K562 (cell line): ENCODE measurements at regions not wholly inside any gene's neighbourhood (a gene's known extent, or its start where the extent isn't known, plus 50 kb on each side); places are given as distances from the start of the nearest gene placed in this dataset.

ENCODE experiments used
- CHD1 ChIP-seq: fragments of 200-600 bp; sonication (generic); IDR thresholded peaks from one replicate; pipeline ENCODE4 v1.6.1; 2012; ENCODE audit warnings: mild to moderate bottlenecking, moderate library complexity, low read length, inconsistent platforms
- EWSR1 ChIP-seq: fragments of 450-650 bp; IDR thresholded peaks from 2 replicates; pipeline ENCODE4 v1.6.1; 2018; ENCODE audit warnings: borderline replicate concordance, mild to moderate bottlenecking, low read depth, moderate library complexity; ENCODE audit not compliant: partially characterized antibody
- HDAC3 ChIP-seq: fragments of 450-650 bp; IDR thresholded peaks from 2 replicates; pipeline ENCODE4 v1.6.1; 2018; ENCODE audit warnings: borderline replicate concordance, mild to moderate bottlenecking, moderate library complexity; ENCODE audit not compliant: partially characterized antibody
- MAFK ChIP-seq: IDR thresholded peaks from 2 replicates; pipeline ENCODE4 v1.6.1; 2011; ENCODE audit warnings: low read length, improper control_type of control experiment
- MBD2 ChIP-seq: sonication (generic); IDR thresholded peaks from 2 replicates; pipeline ENCODE4 v1.6.1; 2016; ENCODE audit warnings: low read depth, borderline replicate concordance
- MITF ChIP-seq: IDR thresholded peaks from 2 replicates; pipeline ENCODE4 v1.6.1; 2014; ENCODE audit warnings: antibody characterized with exemption
- POLR2A ChIP-seq: fragments of 450-650 bp; conservative IDR thresholded peaks from 2 replicates; pipeline ENCODE4 v1.6.1; 2016
- SMAD2 ChIP-seq: fragments of 150-350 bp; IDR thresholded peaks from 2 replicates; pipeline ENCODE4 v1.6.1; 2014; ENCODE audit warnings: low read depth, mild to moderate bottlenecking, low read length
- SMAD4 ChIP-seq: fragments of 250-450 bp; sonication (Bioruptor Pico); conservative IDR thresholded peaks from 2 replicates; pipeline ENCODE4 v1.8.0; 2021; ENCODE audit warnings: inconsistent platforms, mild to moderate bottlenecking, moderate library complexity
- TAF9B ChIP-seq: fragments of 450-650 bp; IDR thresholded peaks from 2 replicates; pipeline ENCODE4 v1.6.1; 2018; ENCODE audit warnings: mild to moderate bottlenecking; ENCODE audit not compliant: partially characterized antibody
- TCF3 ChIP-seq: sonication (generic); formaldehyde crosslinking; IDR thresholded peaks from 2 replicates; pipeline ENCODE4 v1.4.0; 2020; ENCODE audit warnings: mild to moderate bottlenecking, missing genetic modification reagents
- ZKSCAN8 ChIP-seq: fragments of 200-800 bp; sonication (Bioruptor generic); IDR thresholded peaks from 2 replicates; pipeline ENCODE4 v1.6.1; 2016; ENCODE audit warnings: missing genetic modification characterization, missing compliant biosample characterization
- ZNF274 ChIP-seq: IDR thresholded peaks from 2 replicates; pipeline ENCODE4 v1.6.1; 2011; ENCODE audit warnings: low read depth, mild to moderate bottlenecking, low read length, moderate library complexity, borderline replicate concordance
- ZNF316 ChIP-seq: fragments of 450-650 bp; IDR thresholded peaks from 2 replicates; pipeline ENCODE4 v1.6.1; 2016
- ZNF609 ChIP-seq: sonication (generic); formaldehyde crosslinking; IDR thresholded peaks from 2 replicates; pipeline ENCODE4 v1.8.1; 2023; ENCODE audit warnings: missing genetic modification reagents, mild to moderate bottlenecking, borderline replicate concordance
- ZNF695 ChIP-seq: fragments of 450-650 bp; formaldehyde crosslinking; IDR thresholded peaks from 2 replicates; pipeline ENCODE4 v1.4.0; 2020; ENCODE audit warnings: mild to moderate bottlenecking, moderate library complexity
- ZNF766 ChIP-seq: fragments of 200-800 bp; sonication (Bioruptor generic); conservative IDR thresholded peaks from 2 replicates; pipeline ENCODE4 v1.6.1; 2016; ENCODE audit warnings: missing genetic modification characterization, missing compliant biosample characterization
- TF ChIP-seq, protein P1 (sequence below): fragments of 250-450 bp; sonication (Bioruptor Pico); IDR thresholded peaks from 2 replicates; pipeline ENCODE4 v1.8.0; 2021; ENCODE audit warnings: mild to moderate bottlenecking, moderate library complexity
- TF ChIP-seq, protein P2 (sequence below): conservative IDR thresholded peaks from 2 replicates; pipeline ENCODE4 v1.6.1; 2011; ENCODE audit warnings: low read depth, mild to moderate bottlenecking, low read length; ENCODE audit not compliant: control insufficient read depth
- TF ChIP-seq, protein P3 (sequence below), 2 experiments: fragments of 450-650 bp; conservative IDR thresholded peaks; 2 replicates each; pipeline ENCODE4 v1.6.1; 2017; ENCODE audit warnings: mild to moderate bottlenecking in 2 of 2, moderate library complexity in 2 of 2

DNA sequence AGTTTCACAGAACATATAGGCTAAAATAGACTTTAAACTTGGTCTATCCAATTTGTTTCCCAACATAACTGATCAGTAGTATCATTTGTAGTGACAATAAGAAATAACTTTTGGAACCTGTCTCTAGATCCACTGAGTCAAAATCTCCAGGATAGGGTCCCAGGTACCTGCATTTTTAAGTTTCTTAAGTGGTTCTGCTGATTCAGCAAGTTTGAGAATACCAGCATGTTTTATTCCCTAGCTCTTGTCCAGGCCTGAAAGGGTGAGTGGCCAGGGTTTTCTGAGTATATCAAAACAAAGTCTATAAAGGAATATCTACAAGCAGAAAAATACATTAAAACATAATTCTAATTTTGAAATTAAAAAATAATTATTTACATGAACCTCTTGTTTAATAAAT is 573.1 kb upstream of the POU3F4 start (continued):
- TF ChIP-seq EWSR1 (no peak), POLR2A (no peak), CHD1 (no peak), MITF (no peak), ZNF274 (no peak), ZNF766 (CRISPR knock-in tag) (no peak), ZNF695 (no peak), SMAD4 (CRISPR knock-in tag) (no peak), SMAD2 (no peak), ZNF316 (peak; percentile 59), TAF9B (no peak), ZNF609 (CRISPR knock-in tag) (no peak), TCF3 (CRISPR knock-in tag) (no peak), HDAC3 (no peak), MBD2 (no peak), MAFK (peak; percentile 88), ZKSCAN8 (no peak)
- TF ChIP-seq, protein P1, sequence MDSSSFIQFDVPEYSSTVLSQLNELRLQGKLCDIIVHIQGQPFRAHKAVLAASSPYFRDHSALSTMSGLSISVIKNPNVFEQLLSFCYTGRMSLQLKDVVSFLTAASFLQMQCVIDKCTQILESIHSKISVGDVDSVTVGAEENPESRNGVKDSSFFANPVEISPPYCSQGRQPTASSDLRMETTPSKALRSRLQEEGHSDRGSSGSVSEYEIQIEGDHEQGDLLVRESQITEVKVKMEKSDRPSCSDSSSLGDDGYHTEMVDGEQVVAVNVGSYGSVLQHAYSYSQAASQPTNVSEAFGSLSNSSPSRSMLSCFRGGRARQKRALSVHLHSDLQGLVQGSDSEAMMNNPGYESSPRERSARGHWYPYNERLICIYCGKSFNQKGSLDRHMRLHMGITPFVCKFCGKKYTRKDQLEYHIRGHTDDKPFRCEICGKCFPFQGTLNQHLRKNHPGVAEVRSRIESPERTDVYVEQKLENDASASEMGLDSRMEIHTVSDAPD (CRISPR knock-in tag) = no peak
- TF ChIP-seq, protein P2, sequence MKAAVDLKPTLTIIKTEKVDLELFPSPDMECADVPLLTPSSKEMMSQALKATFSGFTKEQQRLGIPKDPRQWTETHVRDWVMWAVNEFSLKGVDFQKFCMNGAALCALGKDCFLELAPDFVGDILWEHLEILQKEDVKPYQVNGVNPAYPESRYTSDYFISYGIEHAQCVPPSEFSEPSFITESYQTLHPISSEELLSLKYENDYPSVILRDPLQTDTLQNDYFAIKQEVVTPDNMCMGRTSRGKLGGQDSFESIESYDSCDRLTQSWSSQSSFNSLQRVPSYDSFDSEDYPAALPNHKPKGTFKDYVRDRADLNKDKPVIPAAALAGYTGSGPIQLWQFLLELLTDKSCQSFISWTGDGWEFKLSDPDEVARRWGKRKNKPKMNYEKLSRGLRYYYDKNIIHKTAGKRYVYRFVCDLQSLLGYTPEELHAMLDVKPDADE = no peak
- TF ChIP-seq, protein P3, sequence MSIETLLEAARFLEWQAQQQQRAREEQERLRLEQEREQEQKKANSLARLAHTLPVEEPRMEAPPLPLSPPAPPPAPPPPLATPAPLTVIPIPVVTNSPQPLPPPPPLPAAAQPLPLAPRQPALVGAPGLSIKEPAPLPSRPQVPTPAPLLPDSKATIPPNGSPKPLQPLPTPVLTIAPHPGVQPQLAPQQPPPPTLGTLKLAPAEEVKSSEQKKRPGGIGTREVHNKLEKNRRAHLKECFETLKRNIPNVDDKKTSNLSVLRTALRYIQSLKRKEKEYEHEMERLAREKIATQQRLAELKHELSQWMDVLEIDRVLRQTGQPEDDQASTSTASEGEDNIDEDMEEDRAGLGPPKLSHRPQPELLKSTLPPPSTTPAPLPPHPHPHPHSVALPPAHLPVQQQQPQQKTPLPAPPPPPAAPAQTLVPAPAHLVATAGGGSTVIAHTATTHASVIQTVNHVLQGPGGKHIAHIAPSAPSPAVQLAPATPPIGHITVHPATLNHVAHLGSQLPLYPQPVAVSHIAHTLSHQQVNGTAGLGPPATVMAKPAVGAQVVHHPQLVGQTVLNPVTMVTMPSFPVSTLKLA (conservative IDR thresholded peaks at IDR 0.05) = no peak
